PC-9 (cell line): ENCODE measurements at regions not wholly inside any gene's neighbourhood (a gene's known extent, or its start where the extent isn't known, plus 50 kb on each side); places are given as distances from the start of the nearest gene placed in this dataset.

ENCODE experiments used
- BruUV-seq: library from RNA; stranded (reverse); fragments of 400-500 nt; replicated peaks from 2 replicates; lab custom pipeline; 2021; lab: Mats Ljungman, UMichigan
- CTCF ChIA-PET: fragments of 300-600 bp; sonication (Branson Sonifier 250); formaldehyde crosslinking; loops from one replicate; lab custom pipeline; 2022; ENCODE audit warnings: antibody characterized with exemption; lab: Charles Lee
- POLR2A ChIA-PET: fragments of 300-600 bp; sonication (Branson Sonifier 250); formaldehyde crosslinking; loops from one replicate; lab custom pipeline; 2022; ENCODE audit warnings: antibody characterized with exemption; ENCODE audit not compliant: unreplicated experiment; lab: Charles Lee
- DNase-seq, 2 experiments: peaks; one replicate each; pipeline versions ENCODE4 v3.0.0 to v3.0.0-alpha.2; 2015 to 2022; ENCODE audit warnings: mixed read lengths in 1 of 2
- H2AFZ ChIP-seq: fragments of 200-600 bp; sonication (generic); 2 replicates; pipeline ENCODE4 v1.8.1; 2017; ENCODE audit warnings: antibody characterized with exemption
- H3F3A ChIP-seq: fragments of 200-600 bp; sonication (generic); 2 replicates; pipeline ENCODE4 v1.8.1; 2017; ENCODE audit warnings: antibody characterized with exemption, mild to moderate bottlenecking, low read depth; ENCODE audit not compliant: insufficient read depth
- H3K27ac ChIP-seq: fragments of 200-600 bp; sonication (generic); 2 replicates; pipeline ENCODE4 v1.6.1; 2016; ENCODE audit warnings: mixed run types
- H3K27me3 ChIP-seq: fragments of 200-600 bp; sonication (generic); 2 replicates; pipeline ENCODE4 v1.6.1; 2016; ENCODE audit warnings: low read depth, mixed run types; ENCODE audit not compliant: insufficient read depth
- H3K36me3 ChIP-seq: fragments of 200-600 bp; sonication (generic); 2 replicates; pipeline ENCODE4 v1.6.1; 2016; ENCODE audit warnings: low read depth, mixed run types
- H3K4me1 ChIP-seq: fragments of 200-600 bp; sonication (generic); replicated peaks from 2 replicates; pipeline ENCODE4 v1.6.1; 2016; ENCODE audit warnings: mixed run types; ENCODE audit not compliant: insufficient read depth
- H3K4me2 ChIP-seq: fragments of 200-600 bp; sonication (generic); 2 replicates; pipeline ENCODE4 v1.6.1; 2017; ENCODE audit warnings: mixed run types
- H3K4me3 ChIP-seq: fragments of 200-600 bp; sonication (generic); 2 replicates; pipeline ENCODE4 v1.6.1; 2016; ENCODE audit warnings: mixed run types
- H3K79me2 ChIP-seq: fragments of 200-600 bp; sonication (generic); 2 replicates; pipeline ENCODE4 v1.6.1; 2017; ENCODE audit warnings: low read depth, mixed run types
- H3K9me2 ChIP-seq: fragments of 200-600 bp; sonication (generic); 2 replicates; pipeline ENCODE4 v1.8.1; 2017; ENCODE audit warnings: mild to moderate bottlenecking; ENCODE audit not compliant: insufficient read depth
- H3K9me3 ChIP-seq: fragments of 200-600 bp; sonication (generic); 2 replicates; pipeline ENCODE4 v1.8.1; 2016; ENCODE audit warnings: low read depth; ENCODE audit not compliant: insufficient read depth
- H4K20me1 ChIP-seq: fragments of 200-600 bp; sonication (generic); 2 replicates; pipeline ENCODE4 v1.8.1; 2017; ENCODE audit not compliant: insufficient read depth
- CTCF ChIP-seq: fragments of 200-600 bp; sonication (generic); conservative IDR thresholded peaks from 2 replicates; pipeline ENCODE4 v1.6.1; 2017; ENCODE audit warnings: mixed run types, antibody characterized with exemption, mild to moderate bottlenecking, moderate library complexity
- EZH2 ChIP-seq: fragments of 200-600 bp; sonication (generic); IDR thresholded peaks from 2 replicates; pipeline ENCODE4 v1.8.0; 2017; ENCODE audit warnings: antibody characterized with exemption, low read depth
- intact Hi-C: fragments of 100-400 bp; cut with micrococcal nuclease; formaldehyde crosslinking; loops from one replicate; pipeline ENCODE4 v1.10.0; 2022; ENCODE audit not compliant: unreplicated experiment

- H2AFZ ChIP-seq, result no peak overlapping the region
- POLR2A ChIA-PET, result no interaction called here
- no peaks in the 10 kb centered on the region for H3K4me1 ChIP-seq
- no peak overlapping the region for H3K4me2 ChIP-seq
- no peaks in the 10 kb centered on the region for H3K9me2 ChIP-seq
- no peaks in the 10 kb centered on the region for H3K79me2 ChIP-seq
- H3K9me3 ChIP-seq, result no peaks in the 10 kb centered on the region
- no peak overlapping the region for H3K4me3 ChIP-seq
- H3K27me3 ChIP-seq, result no peaks in the 10 kb centered on the region
- H4K20me1 ChIP-seq, result no peaks in the 10 kb centered on the region
- CTCF ChIA-PET, result no interaction called here
- no peak overlapping the region for H3K27ac ChIP-seq
- TF ChIP-seq EZH2, result no peak
- no peak for TF ChIP-seq CTCF
- H3F3A ChIP-seq, result no peaks in the 10 kb centered on the region
- intact Hi-C loops, result no loop called here
- H3K36me3 ChIP-seq, result no peaks in the 10 kb centered on the region
- DNase-seq, result no peak
- BruUV-seq, result no TSS peak
Measured at GRCh38 chr5:54385994-54386393, 69.5 kb upstream of the HSPB3 start.

GRCh38 chr5:54384356-54384933 is 71.1 kb upstream of the HSPB3 start:
- no peaks in the 10 kb centered on the region for H3F3A ChIP-seq
- no peaks in the 10 kb centered on the region for H3K79me2 ChIP-seq
- no peak for DNase-seq
- ChIA-PET CTCF (no interaction called here), POLR2A (no interaction called here)
- no peak overlapping the region for H2AFZ ChIP-seq
- no peak overlapping the region for H3K4me3 ChIP-seq
- no peaks in the 10 kb centered on the region for H3K27me3 ChIP-seq
- no TSS peak for BruUV-seq
- no peak overlapping the region for H3K4me2 ChIP-seq
- H4K20me1 ChIP-seq, result no peaks in the 10 kb centered on the region
- H3K4me1 ChIP-seq, result no peaks in the 10 kb centered on the region
- intact Hi-C loops, result no loop called here
- TF ChIP-seq EZH2 (no peak), CTCF (no peak)
- H3K36me3 ChIP-seq, result no peaks in the 10 kb centered on the region
- H3K27ac ChIP-seq, result no peak overlapping the region
- no peaks in the 10 kb centered on the region for H3K9me3 ChIP-seq
- no peaks in the 10 kb centered on the region for H3K9me2 ChIP-seq

- no peaks in the 10 kb centered on the region for H3K4me1 ChIP-seq
- H3K27me3 ChIP-seq, result no peaks in the 10 kb centered on the region
- DNase-seq, result no peak
- ChIA-PET POLR2A (no interaction called here), CTCF (no interaction called here)
- no peak overlapping the region for H3K27ac ChIP-seq
- no peak overlapping the region for H2AFZ ChIP-seq
- TF ChIP-seq CTCF (no peak), EZH2 (no peak)
- H3K9me2 ChIP-seq, result no peaks in the 10 kb centered on the region
- H3F3A ChIP-seq, result no peaks in the 10 kb centered on the region
- H3K4me3 ChIP-seq, result no peak overlapping the region
- H3K36me3 ChIP-seq, result no peaks in the 10 kb centered on the region
- no peaks in the 10 kb centered on the region for H3K79me2 ChIP-seq
- BruUV-seq, result no TSS peak
- no peak overlapping the region for H3K4me2 ChIP-seq
- intact Hi-C loops, result no loop called here
- no peaks in the 10 kb centered on the region for H3K9me3 ChIP-seq
- H4K20me1 ChIP-seq, result no peaks in the 10 kb centered on the region
Measured at GRCh38 chr5:54383941-54384340, 71.6 kb upstream of the HSPB3 start.
